ENCODE measurements at regions not wholly inside any gene's neighbourhood (a gene's known extent, or its start where the extent isn't known, plus 50 kb on each side); places are given as distances from the start of the nearest gene placed in this dataset.
A peak's percentile ranks its signal among the peaks of the same experiment; 100 is the strongest.
"Not testable (repeated sequence)": the region's sequence is repeated elsewhere in the genome, so short reads cannot be mapped to it uniquely, and the experiment has no call there.

GRCh38 chr4:34323549-34324320, 1920.6 kb downstream of the ARAP2 start:
- peak; percentile 17 for DNase-seq

GRCh38 chr4:34328939-34329338, 1915.4 kb downstream of the ARAP2 start:
- DNase-seq: no peak

- not testable (repeated sequence) for DNase-seq
Observed at GRCh38 chr4:34335156-34335555, 1909.2 kb downstream of the ARAP2 start.

GRCh38 chr4:34335556-34335955, 1908.8 kb downstream of the ARAP2 start:
- DNase-seq: not testable (repeated sequence)

- no peak for DNase-seq
Observed at GRCh38 chr4:34362654-34363053, 1881.7 kb downstream of the ARAP2 start.

GRCh38 chr4:34363842-34364241, 1880.5 kb downstream of the ARAP2 start:
- no peak for DNase-seq

- no peak for DNase-seq
Observed at GRCh38 chr4:34365946-34366345, 1878.4 kb downstream of the ARAP2 start.

GRCh38 chr4:34371676-34372075, 1872.6 kb downstream of the ARAP2 start:
- DNase-seq: no peak

GRCh38 chr4:34372815-34373214, 1871.5 kb downstream of the ARAP2 start:
- DNase-seq: no peak

- no peak for DNase-seq
Observed at GRCh38 chr4:34373456-34373855, 1870.9 kb downstream of the ARAP2 start.

- DNase-seq: no peak
Observed at GRCh38 chr4:34412233-34412632, 1832.1 kb downstream of the ARAP2 start.

- DNase-seq: no peak
Observed at GRCh38 chr4:34412911-34413310, 1831.4 kb downstream of the ARAP2 start.

- peak; percentile 7 for DNase-seq
Observed at GRCh38 chr4:34417160-34417559, 1827.2 kb downstream of the ARAP2 start.

GRCh38 chr4:34419871-34420270, 1824.4 kb downstream of the ARAP2 start:
- DNase-seq: no peak

GRCh38 chr4:34422472-34423175, 1821.7 kb downstream of the ARAP2 start:
- no peak for DNase-seq

- DNase-seq: no peak
Observed at GRCh38 chr4:34432706-34433105, 1811.6 kb downstream of the ARAP2 start.

- not testable (repeated sequence) for DNase-seq
Observed at GRCh38 chr4:34434377-34434776, 1809.9 kb downstream of the ARAP2 start.

- no peak for DNase-seq
Observed at GRCh38 chr4:34464196-34464595, 1780.1 kb downstream of the ARAP2 start.

- DNase-seq: no peak
Observed at GRCh38 chr4:34466411-34466810, 1777.9 kb downstream of the ARAP2 start.

GRCh38 chr4:34469516-34469915, 1774.8 kb downstream of the ARAP2 start:
- no peak for DNase-seq

- DNase-seq: no peak
Observed at GRCh38 chr4:34485252-34485651, 1759.1 kb downstream of the ARAP2 start.

- DNase-seq: no peak
Observed at GRCh38 chr4:34486461-34487363, 1757.6 kb downstream of the ARAP2 start.

- no peak for DNase-seq
Observed at GRCh38 chr4:34492414-34492813, 1751.9 kb downstream of the ARAP2 start.
